Endodermal cell (in vitro differentiated cells): ENCODE measurements at regions not wholly inside any gene's neighbourhood (a gene's known extent, or its start where the extent isn't known, plus 50 kb on each side); places are given as distances from the start of the nearest gene placed in this dataset.
"Not testable (repeated sequence)": the region's sequence is repeated elsewhere in the genome, so short reads cannot be mapped to it uniquely, and the experiment has no call there.

ENCODE experiments used
- DNase-seq: peaks from one replicate; pipeline ENCODE4 v3.0.0-alpha.2; 2017
- H3K27ac ChIP-seq: 2 replicates; pipeline ENCODE4 v1.5.1; 2013; ENCODE audit warnings: mild to moderate bottlenecking, low read depth, low read length, moderate library complexity
- H3K27me3 ChIP-seq: 2 replicates; pipeline ENCODE4 v1.6.1; 2013; ENCODE audit warnings: mild to moderate bottlenecking, low read length, moderate library complexity; ENCODE audit not compliant: insufficient read depth, control insufficient read depth, poor library complexity, severe bottlenecking
- H3K36me3 ChIP-seq: 2 replicates; pipeline ENCODE4 v1.7.0; 2013; ENCODE audit warnings: mild to moderate bottlenecking, low read length, moderate library complexity; ENCODE audit not compliant: control insufficient read depth, insufficient read depth
- H3K4me1 ChIP-seq: one replicate; pipeline ENCODE4 v1.7.0; 2013; ENCODE audit warnings: low read length; ENCODE audit not compliant: control insufficient read depth, insufficient read depth
- H3K4me3 ChIP-seq: 2 replicates; pipeline ENCODE4 v1.5.1; 2013; ENCODE audit warnings: mild to moderate bottlenecking, low read length, moderate library complexity
- H3K9ac ChIP-seq: 2 replicates; pipeline ENCODE4 v1.6.1; 2013; ENCODE audit warnings: mild to moderate bottlenecking, low read length, moderate library complexity; ENCODE audit not compliant: poor library complexity, severe bottlenecking; ENCODE audit errors: extremely low read depth
- H3K9me3 ChIP-seq: 2 replicates; pipeline ENCODE4 v1.6.1; 2013; ENCODE audit warnings: mild to moderate bottlenecking, low read length, moderate library complexity; ENCODE audit not compliant: control insufficient read depth
- H3K27ac Mint-ChIP-seq: 2 replicates; pipeline ENCODE4 v1.8.0; 2020; ENCODE audit warnings: mixed read lengths
- H3K27me3 Mint-ChIP-seq: 2 replicates; pipeline ENCODE4 v1.8.0; 2021; ENCODE audit warnings: mild to moderate bottlenecking, mixed read lengths; ENCODE audit not compliant: insufficient read depth
- H3K36me3 Mint-ChIP-seq: 2 replicates; pipeline ENCODE4 v1.8.0; 2020; ENCODE audit warnings: low read depth, mixed read lengths
- H3K4me1 Mint-ChIP-seq: 2 replicates; pipeline ENCODE4 v1.8.0; 2020; ENCODE audit warnings: mixed read lengths
- H3K4me3 Mint-ChIP-seq: 2 replicates; pipeline ENCODE4 v1.8.0; 2020; ENCODE audit warnings: mild to moderate bottlenecking, moderate library complexity, mixed read lengths
- H3K9me3 Mint-ChIP-seq: 2 replicates; pipeline ENCODE4 v1.8.0; 2020; ENCODE audit warnings: mild to moderate bottlenecking, mixed read lengths
- CTCF ChIP-seq: fragments of 200-600 bp; sonication (generic); conservative IDR thresholded peaks from 2 replicates; pipeline ENCODE4 v1.5.0; 2021; ENCODE audit warnings: antibody characterized with exemption, mild to moderate bottlenecking
- WGBS, 2 experiments: methylation state at CpG; one replicate each; pipeline versions ENCODE4 v1.1.5 to v1.1.7; 2013; ENCODE audit warnings: missing lambda C conversion rate in 2 of 2, mixed read lengths in 1 of 2; ENCODE audit not compliant: insufficient coverage in 1 of 2, insufficient read length in 1 of 2; 5-methylcytosine and 5-hydroxymethylcytosine counted together

GRCh38 chr9:75687359-75687953, 203.0 kb upstream of the PCSK5 start:
- TF ChIP-seq CTCF, result no peak
- Mint-ChIP-seq H3K36me3 (no peaks in the 10 kb centered on the region), H3K4me3 (no peak overlapping the region), H3K27ac (no peak overlapping the region), H3K27me3 (no peaks in the 10 kb centered on the region), H3K4me1 (no peaks in the 10 kb centered on the region), H3K9me3 (no peaks in the 10 kb centered on the region)
- Histone ChIP-seq H3K27ac (no peak overlapping the region), H3K4me3 (no peak overlapping the region), H3K4me1 (no peaks in the 10 kb centered on the region), H3K9me3 (no peaks in the 10 kb centered on the region), H3K27me3 (no peaks in the 10 kb centered on the region), H3K9ac (no peak overlapping the region), H3K36me3 (no peaks in the 10 kb centered on the region)
- WGBS, 2 experiments, result 42% methylated on average over 1 of the region's 2 CpGs; no CpG with 5 or more reads in 1 of the 2 experiments
- DNase-seq, result no peak

GRCh38 chr9:75690551-75690950, 199.9 kb upstream of the PCSK5 start:
- not testable (repeated sequence) for H3K4me1 ChIP-seq, H3K36me3 Mint-ChIP-seq, H3K9me3 ChIP-seq, DNase-seq, H3K27ac ChIP-seq, H3K9me3 Mint-ChIP-seq, H3K4me1 Mint-ChIP-seq, H3K27me3 Mint-ChIP-seq, H3K36me3 ChIP-seq, H3K27me3 ChIP-seq, H3K9ac ChIP-seq, H3K27ac Mint-ChIP-seq, H3K4me3 ChIP-seq, H3K4me3 Mint-ChIP-seq

- no peaks in the 10 kb centered on the region for H3K36me3 ChIP-seq
- no peaks in the 10 kb centered on the region for H3K27me3 ChIP-seq
- no peak for TF ChIP-seq CTCF
- Mint-ChIP-seq H3K27me3 (no peaks in the 10 kb centered on the region), H3K9me3 (no peaks in the 10 kb centered on the region), H3K4me3 (no peak overlapping the region), H3K27ac (no peak overlapping the region), H3K36me3 (no peaks in the 10 kb centered on the region), H3K4me1 (no peaks in the 10 kb centered on the region)
- H3K27ac ChIP-seq, result no peak overlapping the region
- DNase-seq, result no peak
- H3K9ac ChIP-seq, result no peak overlapping the region
- H3K9me3 ChIP-seq, result no peaks in the 10 kb centered on the region
- no peak overlapping the region for H3K4me3 ChIP-seq
- 94 to 100% methylated on average over 1 of the region's 1 CpG for WGBS, 2 experiments
- no peaks in the 10 kb centered on the region for H3K4me1 ChIP-seq
Measured at GRCh38 chr9:75691408-75691807, 199.1 kb upstream of the PCSK5 start.

- no peaks in the 10 kb centered on the region for H3K4me1 Mint-ChIP-seq
- no peaks in the 10 kb centered on the region for H3K27me3 Mint-ChIP-seq
- Histone ChIP-seq H3K36me3 (no peaks in the 10 kb centered on the region), H3K9me3 (no peaks in the 10 kb centered on the region), H3K9ac (no peak overlapping the region), H3K27ac (no peak overlapping the region), H3K27me3 (no peaks in the 10 kb centered on the region), H3K4me3 (no peak overlapping the region), H3K4me1 (no peaks in the 10 kb centered on the region)
- no peaks in the 10 kb centered on the region for H3K9me3 Mint-ChIP-seq
- 92 to 100% methylated on average over 1 to 3 of the region's 3 CpGs for WGBS, 2 experiments
- no peak overlapping the region for H3K27ac Mint-ChIP-seq
- H3K36me3 Mint-ChIP-seq, result no peaks in the 10 kb centered on the region
- H3K4me3 Mint-ChIP-seq, result no peak overlapping the region
- DNase-seq, result no peak
- no peak for TF ChIP-seq CTCF
Measured at GRCh38 chr9:75692309-75692708, 198.2 kb upstream of the PCSK5 start.
